ENCODE measurements at regions not wholly inside any gene's neighbourhood (a gene's known extent, or its start where the extent isn't known, plus 50 kb on each side); places are given as distances from the start of the nearest gene placed in this dataset.

DNA sequence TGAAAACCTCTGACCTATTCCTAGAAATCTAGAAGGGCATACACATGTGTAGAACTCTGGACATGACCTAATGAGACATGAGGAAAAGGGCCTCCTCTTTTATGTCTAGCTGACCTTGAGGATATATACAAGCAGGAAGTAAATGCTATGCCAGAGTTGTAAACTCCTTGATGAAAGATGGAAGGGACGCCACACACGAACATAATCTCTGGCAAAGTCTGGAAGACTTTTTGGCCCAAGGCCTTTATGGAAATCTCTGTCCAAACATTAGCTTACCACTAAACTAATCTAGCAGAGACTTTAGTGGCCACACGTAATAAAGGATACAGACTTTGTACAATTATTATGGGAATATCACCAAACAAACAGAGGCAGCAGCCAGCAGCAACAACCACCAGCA, 138.1 kb upstream of the THSD7A start:
- no peak for DNase-seq (ENCODE audit: low spot score)
- TF ChIP-seq, protein P1, sequence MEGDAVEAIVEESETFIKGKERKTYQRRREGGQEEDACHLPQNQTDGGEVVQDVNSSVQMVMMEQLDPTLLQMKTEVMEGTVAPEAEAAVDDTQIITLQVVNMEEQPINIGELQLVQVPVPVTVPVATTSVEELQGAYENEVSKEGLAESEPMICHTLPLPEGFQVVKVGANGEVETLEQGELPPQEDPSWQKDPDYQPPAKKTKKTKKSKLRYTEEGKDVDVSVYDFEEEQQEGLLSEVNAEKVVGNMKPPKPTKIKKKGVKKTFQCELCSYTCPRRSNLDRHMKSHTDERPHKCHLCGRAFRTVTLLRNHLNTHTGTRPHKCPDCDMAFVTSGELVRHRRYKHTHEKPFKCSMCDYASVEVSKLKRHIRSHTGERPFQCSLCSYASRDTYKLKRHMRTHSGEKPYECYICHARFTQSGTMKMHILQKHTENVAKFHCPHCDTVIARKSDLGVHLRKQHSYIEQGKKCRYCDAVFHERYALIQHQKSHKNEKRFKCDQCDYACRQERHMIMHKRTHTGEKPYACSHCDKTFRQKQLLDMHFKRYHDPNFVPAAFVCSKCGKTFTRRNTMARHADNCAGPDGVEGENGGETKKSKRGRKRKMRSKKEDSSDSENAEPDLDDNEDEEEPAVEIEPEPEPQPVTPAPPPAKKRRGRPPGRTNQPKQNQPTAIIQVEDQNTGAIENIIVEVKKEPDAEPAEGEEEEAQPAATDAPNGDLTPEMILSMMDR (IDR thresholded peaks at IDR 0.05): no peak
- no peaks in the 10 kb centered on the region for H3K27me3 ChIP-seq (replicated peaks; ENCODE audit: insufficient read depth)
- no peaks in the 10 kb centered on the region for H3K36me3 ChIP-seq
- no peak overlapping the region for H3K27ac ChIP-seq
- H3K9me3 ChIP-seq: no peaks in the 10 kb centered on the region
- ATAC-seq (ENCODE audit: insufficient number of reproducible peaks, low FRiP score, low read depth): no peak
- H3K4me3 ChIP-seq: no peak overlapping the region
- H3K4me1 ChIP-seq (ENCODE audit: control insufficient read depth in 1 of 2, low read depth in 2 of 2): no peaks in the 10 kb centered on the region

DNA sequence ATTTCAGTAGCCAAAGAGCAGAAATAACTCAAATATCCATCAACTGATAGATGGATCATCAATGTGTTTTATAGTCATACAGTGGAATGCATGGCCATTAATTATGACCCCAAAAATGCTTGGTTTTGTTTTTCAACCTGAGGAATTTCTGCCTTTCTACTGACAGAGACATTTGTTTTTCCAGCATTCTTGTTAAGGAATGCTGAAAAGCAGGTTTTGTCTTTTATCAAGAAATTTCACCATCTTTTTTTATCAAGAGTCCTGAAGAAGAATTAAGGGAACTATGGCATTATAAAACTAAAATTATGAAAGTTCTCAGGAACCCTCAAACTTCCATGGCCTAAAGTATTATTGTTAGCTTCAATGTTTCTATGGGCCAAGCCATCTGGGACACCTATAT, 153.4 kb upstream of the THSD7A start:
- H3K27ac ChIP-seq: no peak overlapping the region
- no peaks in the 10 kb centered on the region for H3K9me3 ChIP-seq
- TF ChIP-seq, protein P1 (IDR thresholded peaks at IDR 0.05): no peak
- H3K4me3 ChIP-seq: no peak overlapping the region
- no peaks in the 10 kb centered on the region for H3K36me3 ChIP-seq
- no peaks in the 10 kb centered on the region for H3K4me1 ChIP-seq (ENCODE audit: control insufficient read depth in 1 of 2, low read depth in 2 of 2)
- no peak for DNase-seq (ENCODE audit: low spot score)
- H3K27me3 ChIP-seq (replicated peaks; ENCODE audit: insufficient read depth): no peaks in the 10 kb centered on the region
- ATAC-seq (ENCODE audit: insufficient number of reproducible peaks, low FRiP score, low read depth): no peak

DNA sequence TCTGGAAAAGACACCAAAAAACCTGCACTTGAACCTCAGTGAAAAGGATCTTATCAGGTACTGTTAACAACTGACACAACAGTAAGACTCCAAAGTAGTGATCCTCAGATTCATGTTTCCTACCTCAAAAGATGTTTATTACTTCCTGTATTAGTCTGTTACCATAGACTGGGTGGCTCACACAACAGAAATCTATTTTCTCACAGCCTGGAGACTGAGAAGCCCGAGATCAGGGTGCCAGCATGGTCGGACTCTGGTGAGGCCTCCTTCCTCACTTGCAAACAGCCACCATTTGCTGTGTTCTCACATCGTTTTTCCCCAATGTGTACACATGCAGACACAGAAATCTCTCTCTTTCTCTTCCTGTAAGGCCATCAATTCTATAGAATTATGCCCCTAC, 154.0 kb upstream of the THSD7A start:
- Histone ChIP-seq H3K27me3 (replicated peaks; ENCODE audit: insufficient read depth) (no peaks in the 10 kb centered on the region), H3K4me3 (no peak overlapping the region), H3K9me3 (no peaks in the 10 kb centered on the region), H3K4me1 (ENCODE audit: control insufficient read depth in 1 of 2, low read depth in 2 of 2) (no peaks in the 10 kb centered on the region), H3K36me3 (no peaks in the 10 kb centered on the region), H3K27ac (no peak overlapping the region)
- TF ChIP-seq, protein P1 (IDR thresholded peaks at IDR 0.05): no peak
- DNase-seq (ENCODE audit: low spot score) (no peak), ATAC-seq (ENCODE audit: insufficient number of reproducible peaks, low FRiP score, low read depth) (no peak)

DNA sequence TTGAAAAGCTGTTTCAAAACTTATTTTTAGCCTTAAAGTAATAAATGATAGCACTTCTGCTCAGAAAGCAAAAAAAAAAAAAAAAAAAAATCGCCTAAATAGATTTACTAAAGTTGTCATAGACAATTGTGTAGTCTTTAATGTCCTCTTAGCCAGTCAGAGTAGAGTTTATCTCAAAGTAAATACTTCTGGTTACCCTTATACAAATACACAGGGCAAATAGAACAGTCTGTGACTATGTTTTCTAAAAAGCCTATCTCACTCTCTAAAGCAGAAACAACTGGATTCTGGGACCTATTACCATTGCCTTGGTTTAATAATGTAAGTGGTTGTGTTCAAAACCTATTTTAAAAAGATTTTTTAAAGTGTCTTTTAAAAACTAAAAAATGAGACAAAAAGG, 156.2 kb upstream of the THSD7A start:
- H3K27me3 ChIP-seq (replicated peaks; ENCODE audit: insufficient read depth): no peaks in the 10 kb centered on the region
- no peak overlapping the region for H3K27ac ChIP-seq
- TF ChIP-seq, protein P1 (IDR thresholded peaks at IDR 0.05): no peak
- H3K4me3 ChIP-seq: no peak overlapping the region
- H3K9me3 ChIP-seq: no peaks in the 10 kb centered on the region
- no peaks in the 10 kb centered on the region for H3K36me3 ChIP-seq
- ATAC-seq (ENCODE audit: insufficient number of reproducible peaks, low FRiP score, low read depth): no peak
- DNase-seq (ENCODE audit: low spot score): no peak
- no peaks in the 10 kb centered on the region for H3K4me1 ChIP-seq (ENCODE audit: control insufficient read depth in 1 of 2, low read depth in 2 of 2)

DNA sequence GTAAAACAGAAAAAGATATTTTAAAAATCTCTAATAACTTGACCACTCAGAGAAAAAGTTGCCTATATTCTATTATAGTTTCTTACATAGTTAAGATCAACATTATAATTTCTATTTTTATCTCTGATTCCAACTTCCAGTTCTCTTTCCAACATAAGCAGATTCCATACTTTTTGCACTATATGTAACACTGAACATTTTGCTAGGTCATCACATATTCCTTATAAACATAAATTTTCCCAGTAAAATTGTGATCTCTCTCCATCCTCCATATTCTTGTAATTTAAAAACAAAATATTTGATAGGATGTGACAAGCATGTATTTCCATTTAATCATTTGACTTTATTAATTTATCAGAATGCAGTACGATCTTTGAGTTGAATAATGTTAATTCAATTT, 170.4 kb upstream of the THSD7A start:
- Histone ChIP-seq H3K27me3 (replicated peaks; ENCODE audit: insufficient read depth) (no peaks in the 10 kb centered on the region), H3K27ac (no peak overlapping the region), H3K36me3 (no peaks in the 10 kb centered on the region), H3K9me3 (no peaks in the 10 kb centered on the region), H3K4me3 (no peak overlapping the region), H3K4me1 (ENCODE audit: control insufficient read depth in 1 of 2, low read depth in 2 of 2) (no peaks in the 10 kb centered on the region)
- TF ChIP-seq, protein P1 (IDR thresholded peaks at IDR 0.05): no peak
- ATAC-seq (ENCODE audit: insufficient number of reproducible peaks, low FRiP score, low read depth) (no peak), DNase-seq (ENCODE audit: low spot score) (no peak)

Data from thoracic aorta (tissue), 2 donors.